SKM-1 (cell line): ENCODE measurements at regions not wholly inside any gene's neighbourhood (a gene's known extent, or its start where the extent isn't known, plus 50 kb on each side); places are given as distances from the start of the nearest gene placed in this dataset.

ENCODE experiments used
- DNase-seq: peaks from one replicate; lab custom pipeline; 2025; ENCODE audit not compliant: unreplicated experiment; lab: John Stamatoyannopoulos, UW

- DNase-seq = no peak
Measured at GRCh38 chr2:155830351-155830750, 502.2 kb downstream of the NR4A2 start.

DNA sequence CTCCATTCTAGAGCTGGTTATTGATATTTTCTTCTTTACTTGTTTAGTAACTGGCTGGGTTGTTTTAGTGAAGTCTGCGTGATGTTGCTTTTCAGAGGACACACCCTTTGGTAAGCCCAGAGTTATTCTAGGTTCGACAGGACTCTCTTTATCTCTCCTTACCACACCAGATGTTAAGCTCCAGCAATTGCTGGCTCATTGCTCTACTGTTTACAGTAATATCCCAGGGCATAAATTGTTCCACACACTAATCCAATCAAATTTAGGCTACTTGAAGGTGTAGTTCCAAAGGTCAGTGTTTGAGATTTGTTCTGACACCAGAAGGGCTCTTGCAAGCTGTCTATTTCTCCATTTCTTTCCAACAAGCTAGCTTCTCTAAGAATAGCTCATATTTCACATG is 506.6 kb downstream of the NR4A2 start:
- DNase-seq = no peak

- DNase-seq = no peak
Measured at GRCh38 chr2:155815851-155816250, 516.7 kb downstream of the NR4A2 start.

GRCh38 chr2:155815275-155815674 is 517.2 kb downstream of the NR4A2 start:
- no peak for DNase-seq

DNA sequence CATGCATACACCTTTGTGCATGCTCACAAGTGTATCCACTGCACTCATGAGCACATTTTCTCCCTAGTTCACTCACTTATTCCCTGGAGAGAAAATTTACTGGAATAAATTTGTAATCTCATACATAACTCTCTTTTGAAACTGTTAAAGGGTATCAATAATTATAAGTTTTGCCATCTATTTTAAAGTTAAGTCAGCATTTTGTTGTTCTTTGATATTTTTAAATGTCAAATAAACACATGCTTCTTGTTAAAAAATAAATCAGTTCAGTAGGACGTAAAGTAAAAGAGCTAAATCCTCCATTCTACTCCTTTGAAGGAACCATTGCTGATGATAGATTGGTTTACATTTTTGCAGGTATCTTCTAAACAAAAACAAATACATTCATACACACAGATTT is 522.1 kb downstream of the NR4A2 start:
- DNase-seq = no peak

- DNase-seq = no peak
Measured at GRCh38 chr2:155802888-155803287, 529.6 kb downstream of the NR4A2 start.

GRCh38 chr2:155792666-155793065 is 539.9 kb downstream of the NR4A2 start:
- no peak for DNase-seq

DNA sequence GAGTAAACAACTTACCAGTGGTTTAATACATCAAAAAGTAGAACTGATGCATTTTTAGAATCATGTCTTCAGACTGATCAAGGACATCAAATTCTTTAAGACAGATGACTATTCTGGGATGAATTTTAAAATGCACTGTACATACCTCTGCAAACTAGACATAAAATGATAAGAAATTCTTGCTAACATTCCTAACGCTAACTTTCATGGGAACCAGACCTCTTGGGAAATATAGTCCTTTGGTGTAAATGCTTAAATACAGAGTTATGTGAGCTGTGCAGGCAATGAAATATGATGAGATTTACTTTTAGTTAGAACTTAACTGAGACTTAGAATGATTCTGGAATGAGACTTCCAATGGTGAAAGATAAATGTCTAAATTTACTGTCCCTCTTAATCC is 562.0 kb downstream of the NR4A2 start:
- no peak for DNase-seq

DNA sequence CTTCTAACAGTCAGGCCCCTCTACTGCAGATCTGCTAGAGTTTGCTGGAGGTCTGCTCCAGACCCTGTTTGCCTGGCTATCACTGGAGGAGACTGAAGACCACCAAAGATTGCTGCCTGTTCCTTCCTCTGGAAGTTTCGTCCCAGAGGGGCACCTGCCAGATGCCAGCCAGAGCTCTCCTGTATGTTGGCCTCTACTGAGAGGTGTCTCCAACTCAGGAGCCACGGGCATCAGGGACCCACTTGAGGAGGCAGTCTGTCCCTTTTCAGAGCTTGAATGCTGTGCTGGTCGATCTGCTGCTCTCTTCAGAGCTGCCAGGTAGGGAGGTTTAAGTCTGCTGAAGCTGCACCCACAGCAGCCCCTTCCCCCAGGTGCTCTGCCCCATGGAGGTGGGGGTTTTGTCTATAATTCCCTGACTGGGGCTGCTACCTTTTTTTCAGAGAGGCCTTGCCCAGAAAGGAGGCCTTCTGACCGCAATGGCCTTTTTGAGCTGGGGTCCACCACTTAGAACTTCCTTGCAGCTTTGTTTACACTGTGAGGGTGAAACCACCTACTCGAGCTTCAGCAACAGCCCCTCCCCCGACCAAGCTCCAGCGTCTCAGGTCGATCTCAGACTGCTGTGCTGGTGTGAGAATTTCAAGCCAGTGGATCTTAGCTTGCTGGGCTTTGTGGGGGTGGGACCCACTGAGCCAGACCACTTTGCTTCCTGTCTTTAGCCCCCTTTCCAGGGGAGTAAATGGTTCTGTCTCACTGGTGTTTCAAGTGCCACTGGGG is 566.0 kb downstream of the NR4A2 start:
- DNase-seq = no peak

GRCh38 chr2:155755481-155755880 is 577.0 kb downstream of the NR4A2 start:
- no peak for DNase-seq

DNA sequence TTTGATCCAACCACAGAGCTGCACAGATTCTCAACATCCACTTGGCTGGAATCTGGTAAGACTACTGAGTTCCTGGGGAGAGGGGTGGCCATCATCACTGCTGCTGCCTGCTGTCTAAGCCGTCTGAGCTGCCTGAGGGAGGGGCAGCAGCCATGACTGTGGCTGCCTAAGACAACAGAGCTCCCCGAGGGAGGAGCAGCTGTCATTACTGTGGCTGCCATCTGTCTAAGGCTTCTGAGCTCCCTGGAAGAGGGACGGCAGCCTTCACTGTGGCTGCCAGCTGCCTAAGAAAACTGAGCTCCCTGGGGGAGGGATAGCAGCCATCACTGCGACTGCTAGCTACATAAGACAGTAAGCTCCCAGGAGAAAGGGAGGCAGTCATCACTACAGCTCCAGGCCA is 584.4 kb downstream of the NR4A2 start:
- DNase-seq = no peak

DNA sequence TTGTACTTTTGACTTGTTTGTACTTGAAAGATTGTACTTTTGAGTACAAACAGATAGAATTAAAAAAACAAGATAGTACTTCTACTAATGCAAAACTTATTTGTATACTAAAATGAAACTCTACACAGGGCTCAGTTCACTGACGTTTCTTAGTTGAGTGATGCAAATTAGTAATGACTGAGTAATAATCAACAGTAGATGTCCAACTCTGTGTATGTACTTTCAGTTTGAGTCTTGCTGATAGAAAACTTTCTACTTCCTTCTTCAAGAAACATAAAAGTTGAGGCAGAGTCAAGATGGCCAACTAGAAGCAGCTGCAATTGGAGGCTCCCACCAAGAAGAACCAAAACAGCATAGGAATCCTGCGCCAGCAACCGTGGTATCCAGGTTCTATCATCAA is 585.0 kb downstream of the NR4A2 start:
- no peak for DNase-seq

- DNase-seq = no peak
Measured at GRCh38 chr2:155733091-155733853, 599.2 kb downstream of the NR4A2 start.

DNA sequence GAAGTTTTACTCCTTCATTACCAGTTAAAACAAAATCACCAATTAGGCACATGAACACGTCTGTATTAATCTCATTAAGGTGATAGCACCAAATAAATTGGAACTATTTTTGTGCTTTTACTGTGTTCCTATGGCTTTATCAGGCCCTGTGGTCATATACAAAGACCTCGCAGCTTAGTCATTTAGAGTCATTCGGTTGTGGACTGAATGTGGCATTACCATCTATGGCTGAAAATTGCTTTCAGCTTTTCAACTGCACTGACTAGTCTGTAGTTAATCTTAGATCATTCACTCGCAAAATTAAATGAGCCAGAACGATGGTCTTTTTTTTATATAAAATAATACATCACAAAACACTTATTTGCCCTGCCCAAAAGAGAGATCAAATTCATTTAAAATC is 601.7 kb downstream of the NR4A2 start:
- no peak for DNase-seq

DNA sequence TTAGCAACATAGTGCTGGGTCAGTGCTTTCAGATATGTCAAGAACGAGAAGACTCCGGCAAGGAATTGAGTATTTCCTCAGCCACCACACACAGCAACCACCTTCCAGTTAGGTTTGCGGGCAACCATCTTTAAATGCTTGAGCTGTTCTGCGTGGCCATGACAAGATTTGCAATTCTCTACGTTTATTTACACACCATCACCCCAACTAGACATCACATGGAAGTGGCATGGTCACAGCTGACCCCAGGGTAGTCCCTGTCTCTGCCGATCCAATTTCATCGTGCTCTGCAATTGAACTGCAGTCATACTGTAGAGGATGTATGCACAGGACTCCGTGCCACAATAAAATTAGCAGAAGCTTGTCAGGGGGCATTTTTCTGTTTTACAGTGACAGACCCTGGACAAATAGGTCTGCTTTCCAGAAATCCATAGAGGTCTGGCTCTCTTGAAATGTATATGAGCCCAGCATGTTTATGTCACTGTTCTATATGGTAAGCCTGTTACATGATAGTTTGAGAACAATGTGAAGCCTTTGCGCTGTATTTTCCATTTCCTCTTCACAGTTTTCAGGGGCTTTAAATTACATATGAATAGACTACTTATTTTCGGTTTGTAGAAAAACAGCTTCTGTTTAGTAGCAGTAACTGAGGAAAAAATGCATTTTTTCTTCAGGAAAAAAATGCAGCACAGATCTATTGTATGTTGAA is 605.2 kb downstream of the NR4A2 start:
- no peak for DNase-seq

GRCh38 chr2:155722290-155722689 is 610.2 kb downstream of the NR4A2 start:
- DNase-seq = no peak

DNA sequence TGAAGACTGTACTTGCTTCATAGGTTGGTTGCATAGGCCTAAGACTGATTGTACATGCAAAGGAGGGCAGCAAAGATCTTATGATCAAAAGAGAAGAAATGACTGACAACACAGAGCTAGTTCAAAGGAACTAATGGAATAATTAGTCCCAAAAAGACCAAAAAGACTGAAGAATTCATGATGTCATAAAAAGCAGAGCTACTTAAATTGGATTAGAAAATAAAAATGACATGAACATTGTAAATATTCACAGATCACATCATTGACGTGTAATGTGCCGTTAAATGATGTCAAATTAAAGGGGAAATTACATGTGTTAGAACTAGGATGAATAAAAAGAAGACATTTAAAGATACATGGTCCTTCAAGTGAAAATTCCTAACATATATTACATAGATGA is 616.8 kb downstream of the NR4A2 start:
- no peak for DNase-seq

DNA sequence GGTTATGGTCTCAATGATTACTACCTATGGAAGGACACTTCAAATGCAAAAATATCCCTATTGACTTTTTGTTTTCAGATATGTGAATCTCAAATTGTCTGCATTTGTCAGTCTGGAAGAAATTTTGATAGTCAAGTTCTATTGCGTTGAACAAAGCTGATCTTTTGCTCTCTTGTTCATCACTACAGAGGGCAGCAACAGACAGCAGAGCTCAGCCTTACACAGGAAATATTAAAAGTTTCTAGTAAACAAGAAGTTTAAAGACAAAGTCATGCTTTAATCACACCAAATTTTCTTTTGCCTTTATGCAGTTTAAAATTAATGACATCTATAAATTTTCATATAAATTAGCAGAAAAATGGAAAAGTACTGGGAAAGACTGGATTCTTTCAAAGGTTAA is 617.5 kb downstream of the NR4A2 start:
- DNase-seq = no peak

GRCh38 chr2:155708071-155708470 is 624.5 kb downstream of the NR4A2 start:
- DNase-seq = no peak

DNA sequence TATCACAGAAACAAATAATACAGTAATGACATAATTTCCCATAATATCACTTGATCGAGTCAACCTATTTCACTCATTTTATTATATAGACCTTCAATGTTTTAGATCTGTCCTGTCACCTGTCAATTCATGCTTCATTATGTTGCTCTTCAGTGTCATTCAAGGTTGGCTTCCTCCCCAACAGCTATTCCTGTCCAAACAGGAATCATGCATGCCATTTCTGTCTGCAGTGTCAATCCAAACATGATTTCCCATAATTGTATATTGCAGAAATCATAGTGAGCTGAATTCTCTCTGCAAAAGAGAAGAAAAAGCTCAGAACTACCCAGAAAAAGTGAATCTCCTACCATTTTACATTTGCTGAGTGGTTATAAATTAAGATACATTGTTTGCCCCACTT is 628.6 kb downstream of the NR4A2 start:
- no peak for DNase-seq

DNA sequence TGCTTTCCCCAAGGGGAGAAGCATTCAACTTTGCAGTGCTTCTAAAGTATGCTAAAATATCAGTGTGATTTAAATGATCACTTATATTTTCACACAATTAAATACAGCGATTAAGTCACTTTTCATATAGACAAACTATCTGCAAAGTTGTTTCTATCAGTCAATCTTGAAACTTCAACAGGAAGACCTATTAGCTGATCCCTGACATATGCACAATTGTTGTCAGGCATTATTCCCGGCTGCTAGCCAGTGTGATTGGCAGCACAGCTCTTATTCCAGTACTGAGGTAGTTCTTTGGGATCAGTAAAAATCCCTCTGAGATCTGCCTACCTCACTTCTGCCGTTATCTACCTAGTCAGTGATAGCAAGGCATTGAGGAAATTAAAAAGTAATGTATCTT is 629.5 kb downstream of the NR4A2 start:
- no peak for DNase-seq

GRCh38 chr2:155701721-155702120 is 630.8 kb downstream of the NR4A2 start:
- DNase-seq = no peak
